RKO (cell line): ENCODE measurements at regions not wholly inside any gene's neighbourhood (a gene's known extent, or its start where the extent isn't known, plus 50 kb on each side); places are given as distances from the start of the nearest gene placed in this dataset.
"Not testable (repeated sequence)": the region's sequence is repeated elsewhere in the genome, so short reads cannot be mapped to it uniquely, and the experiment has no call there.

Source experiments
- DNase-seq: peaks from one replicate; pipeline ENCODE4 v3.0.0-alpha.2; 2016; ENCODE audit warnings: low spot score

- no peak for DNase-seq
Observed at GRCh38 chr4:53714236-53715140, 123.2 kb upstream of the LNX1 start.

GRCh38 chr4:53713767-53714166, 122.5 kb upstream of the LNX1 start:
- DNase-seq = no peak

DNA sequence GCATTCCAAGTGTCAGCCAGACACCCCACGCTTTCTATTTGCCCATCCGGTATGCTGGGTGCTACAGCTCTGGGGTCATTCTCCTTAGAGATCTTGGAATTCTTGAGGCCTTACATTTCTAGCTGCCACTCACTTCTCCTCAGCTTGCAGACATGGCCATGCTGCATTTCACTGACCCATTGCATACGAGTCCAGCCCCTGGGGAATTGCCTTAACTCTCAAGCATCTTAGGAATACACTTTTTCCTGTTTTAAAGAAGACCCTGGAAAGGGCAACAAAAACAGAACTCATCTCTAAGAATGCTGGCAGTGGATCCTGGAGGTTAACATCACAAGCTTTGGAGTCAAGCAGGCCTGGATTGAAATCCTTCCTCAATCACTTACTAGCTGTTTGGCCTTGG, 122.0 kb upstream of the LNX1 start:
- DNase-seq = no peak

DNA sequence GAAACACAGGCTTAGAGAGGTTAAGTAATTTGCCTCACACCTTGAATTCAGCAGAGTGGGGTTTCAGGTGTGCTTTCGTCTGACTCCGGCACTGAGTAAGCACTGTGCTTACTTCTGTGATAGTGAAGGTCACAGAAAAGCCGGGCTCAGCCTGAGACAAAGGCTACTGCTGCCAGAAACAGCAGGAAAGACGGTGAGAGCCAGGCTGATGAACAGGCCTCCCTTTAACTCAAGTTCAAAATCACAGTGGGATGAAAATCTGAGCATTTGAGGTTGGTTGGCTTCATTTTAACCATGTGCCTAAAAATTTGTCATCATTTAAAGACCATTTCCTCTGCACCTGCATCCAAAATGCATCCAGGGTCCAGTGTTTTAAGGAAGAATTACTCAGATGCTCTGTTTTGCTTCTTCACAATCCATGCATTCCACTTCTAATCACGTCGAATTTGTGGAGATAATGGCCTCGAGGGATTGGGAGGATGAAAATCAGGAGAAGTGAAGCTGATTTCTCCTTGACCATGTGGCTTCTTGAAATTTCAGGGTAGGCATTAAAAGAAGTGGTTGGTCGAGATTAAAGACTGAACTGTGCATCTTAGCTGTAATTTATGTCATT, 121.2 kb upstream of the LNX1 start:
- no peak for DNase-seq

GRCh38 chr4:53711926-53712325, 120.6 kb upstream of the LNX1 start:
- DNase-seq = no peak

- no peak for DNase-seq
Observed at GRCh38 chr4:53709693-53710092, 118.4 kb upstream of the LNX1 start.

DNA sequence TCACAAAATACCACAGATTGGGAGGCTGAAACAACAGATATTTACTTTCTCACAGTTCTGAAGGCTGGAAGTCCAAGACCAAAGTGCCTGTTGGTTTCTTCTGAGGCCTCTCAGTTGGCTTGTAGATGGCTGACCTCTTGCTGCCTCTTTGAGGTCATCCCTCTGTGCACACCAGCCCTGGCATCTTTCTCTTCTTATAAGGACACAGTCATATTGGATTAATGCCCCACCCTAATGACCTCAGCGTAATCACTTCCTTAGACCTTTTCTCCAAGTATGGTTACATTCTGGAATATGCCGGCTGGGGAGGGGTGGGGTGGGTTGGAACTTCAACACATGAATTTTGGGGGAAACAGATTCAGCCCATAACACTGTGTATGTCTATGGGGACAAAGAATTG, 116.2 kb upstream of the LNX1 start:
- no peak for DNase-seq

DNA sequence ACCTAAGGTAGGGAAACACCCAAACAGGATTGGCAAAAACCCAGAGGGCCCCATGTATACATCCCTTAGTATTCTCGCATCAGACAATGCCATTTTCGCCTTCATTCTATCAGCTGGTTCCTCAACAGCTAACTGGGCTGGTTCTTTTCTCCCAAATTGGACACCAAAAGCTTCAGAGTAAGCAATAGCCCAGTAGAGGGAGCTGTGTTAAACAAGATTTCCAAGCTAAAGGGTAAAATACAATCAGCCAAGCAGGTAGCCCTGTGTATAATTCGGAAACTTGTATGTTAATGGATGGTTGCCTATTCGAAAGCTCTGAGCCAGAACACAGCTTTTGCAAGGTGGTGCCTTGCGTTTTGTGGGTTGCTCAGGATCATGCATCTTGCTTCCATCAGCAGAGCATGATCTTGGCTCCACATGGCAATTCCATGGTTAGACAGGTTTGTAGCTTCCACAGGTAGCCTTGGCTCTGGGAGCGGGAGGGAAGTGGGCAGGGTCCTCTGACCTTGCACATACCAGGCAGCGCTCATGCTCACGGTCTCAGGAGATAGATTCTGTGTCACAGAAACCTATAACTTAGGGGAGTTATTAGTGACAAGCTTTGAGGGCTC, 115.2 kb upstream of the LNX1 start:
- peak; percentile 40 for DNase-seq

- no peak for DNase-seq
Observed at GRCh38 chr4:53705972-53706371, 114.7 kb upstream of the LNX1 start.

DNA sequence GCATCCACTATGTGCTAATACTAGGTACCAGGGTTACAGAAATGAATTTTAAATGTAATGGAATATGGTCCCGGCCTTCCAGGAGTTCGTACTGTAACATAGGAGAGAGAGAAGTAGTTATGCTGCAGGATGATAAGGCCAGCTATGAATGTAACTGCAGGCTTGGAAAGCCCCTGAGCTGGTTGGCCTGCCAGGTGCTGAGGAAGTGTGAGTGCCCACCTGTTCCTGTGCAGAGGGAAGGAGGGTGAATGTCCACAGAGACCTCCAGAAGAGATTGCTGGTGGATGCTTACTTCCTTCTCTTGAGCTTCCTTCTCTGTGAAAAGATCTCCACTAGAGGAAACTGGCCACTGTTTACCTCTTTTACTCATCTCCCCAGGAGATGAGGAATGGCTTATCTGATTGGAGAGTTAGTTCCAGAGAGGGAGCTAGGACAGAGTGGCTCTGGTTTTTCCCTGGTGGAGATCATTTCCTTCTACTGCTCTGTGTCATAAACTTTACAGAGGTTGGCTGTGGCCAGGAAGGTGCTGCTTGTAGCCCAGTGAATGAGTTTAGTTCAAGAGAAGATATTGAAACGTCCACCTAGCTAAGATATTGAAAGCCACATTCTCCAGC, 114.0 kb upstream of the LNX1 start:
- DNase-seq = no peak

GRCh38 chr4:53704329-53704728, 113.0 kb upstream of the LNX1 start:
- no peak for DNase-seq

DNA sequence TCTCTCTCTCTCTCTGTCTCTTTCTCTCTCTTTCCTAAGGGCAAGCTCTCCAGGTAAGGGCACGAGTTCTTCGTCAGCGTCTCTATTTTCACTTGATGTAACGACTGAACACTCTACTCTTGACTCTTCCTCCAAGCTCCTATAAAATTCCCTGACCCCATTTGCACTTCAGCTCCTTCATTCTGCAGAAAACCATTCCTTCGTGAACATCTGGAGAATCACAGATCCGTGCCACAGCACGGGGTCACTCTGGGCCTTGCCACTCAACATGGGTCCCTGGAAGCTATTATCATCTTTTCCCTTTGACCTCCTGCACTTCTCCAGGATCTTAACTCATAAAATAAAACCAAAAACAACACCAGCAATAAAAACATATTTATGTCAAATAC, 112.0 kb upstream of the LNX1 start:
- DNase-seq = no peak

DNA sequence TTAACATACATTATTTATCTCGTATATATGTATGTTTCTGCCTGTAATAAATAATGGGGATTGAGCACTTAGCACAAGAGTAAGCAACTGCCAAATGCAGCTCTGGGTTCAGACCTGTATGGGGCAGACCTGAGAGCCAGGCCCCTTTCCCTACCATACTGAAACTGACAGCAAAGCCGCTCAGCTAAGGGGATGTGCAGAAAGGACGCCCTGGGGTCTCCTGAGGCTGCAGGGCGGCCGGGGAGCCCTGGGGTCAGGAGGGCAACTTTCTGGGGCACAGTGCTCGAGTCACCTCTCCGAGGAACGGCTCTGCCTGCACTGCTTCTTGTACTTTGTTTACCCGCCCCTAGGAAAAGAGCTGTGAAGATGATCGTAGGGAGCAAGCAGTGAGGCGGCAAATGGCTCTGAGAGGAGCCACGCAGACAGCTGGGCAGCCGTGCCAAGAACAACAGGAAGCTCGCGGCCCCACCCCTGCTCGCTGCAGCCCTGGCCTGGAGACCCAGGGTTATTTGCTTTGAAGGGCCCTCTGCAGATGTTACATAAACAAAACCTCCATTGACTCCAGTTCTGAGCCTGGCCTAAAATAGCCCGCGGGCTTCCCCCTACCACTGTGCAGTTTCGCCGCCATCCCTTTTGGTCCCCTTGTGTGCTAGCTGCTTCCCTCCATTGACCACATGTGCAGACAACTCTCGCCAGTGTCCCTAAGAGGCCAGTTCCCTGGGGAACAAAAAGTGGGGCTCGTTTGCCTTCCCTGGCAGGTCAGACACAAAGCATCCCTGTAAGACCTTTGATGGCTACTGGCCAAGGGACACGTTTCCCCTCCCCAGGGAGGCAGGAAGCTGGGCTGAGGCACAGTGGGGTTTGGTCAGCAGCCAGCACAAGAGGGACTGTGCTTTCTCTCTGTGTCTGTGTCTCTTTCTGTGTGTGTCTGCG, 111.3 kb upstream of the LNX1 start:
- no peak for DNase-seq

DNA sequence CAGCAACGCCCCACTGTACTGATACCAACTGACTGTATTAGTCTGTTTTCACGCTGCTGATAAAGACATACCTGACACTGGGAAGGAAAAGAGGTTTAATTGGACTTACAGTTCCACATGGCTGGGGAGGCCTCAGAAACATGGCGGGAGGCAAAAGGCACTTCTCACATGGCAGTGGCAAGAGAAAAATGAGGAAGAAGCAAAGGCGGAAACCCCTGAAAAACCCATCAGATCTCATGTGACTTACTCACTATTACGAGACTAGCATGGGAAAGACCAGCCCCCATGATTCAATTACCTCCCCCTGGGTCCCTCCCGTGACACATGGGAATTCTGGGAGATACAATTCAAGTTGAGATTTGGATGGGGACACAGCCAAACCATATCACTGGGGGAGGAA, 110.0 kb upstream of the LNX1 start:
- DNase-seq = not testable (repeated sequence)

DNA sequence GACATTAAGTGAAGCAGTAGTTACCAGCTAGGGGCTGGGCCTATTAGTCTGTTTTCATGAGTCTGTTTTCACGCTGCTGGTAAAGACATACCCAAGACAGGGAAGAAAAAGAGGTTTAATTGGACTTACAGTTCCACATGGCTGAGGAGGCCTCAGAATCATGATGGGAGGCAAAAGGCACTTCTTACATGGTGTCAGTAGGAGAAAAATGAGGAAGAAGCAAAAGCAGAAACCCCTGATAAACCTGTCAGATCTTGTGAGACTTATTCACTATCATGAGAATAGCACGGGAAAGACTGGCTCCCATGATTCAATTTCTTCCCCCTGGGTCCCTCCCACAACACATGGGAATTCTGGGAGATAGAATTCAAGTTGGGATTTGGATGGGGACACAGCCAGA, 108.0 kb upstream of the LNX1 start:
- DNase-seq = not testable (repeated sequence)

GRCh38 chr4:53697016-53697685, 105.9 kb upstream of the LNX1 start:
- no peak for DNase-seq

GRCh38 chr4:53695540-53696463, 104.5 kb upstream of the LNX1 start:
- no peak for DNase-seq

DNA sequence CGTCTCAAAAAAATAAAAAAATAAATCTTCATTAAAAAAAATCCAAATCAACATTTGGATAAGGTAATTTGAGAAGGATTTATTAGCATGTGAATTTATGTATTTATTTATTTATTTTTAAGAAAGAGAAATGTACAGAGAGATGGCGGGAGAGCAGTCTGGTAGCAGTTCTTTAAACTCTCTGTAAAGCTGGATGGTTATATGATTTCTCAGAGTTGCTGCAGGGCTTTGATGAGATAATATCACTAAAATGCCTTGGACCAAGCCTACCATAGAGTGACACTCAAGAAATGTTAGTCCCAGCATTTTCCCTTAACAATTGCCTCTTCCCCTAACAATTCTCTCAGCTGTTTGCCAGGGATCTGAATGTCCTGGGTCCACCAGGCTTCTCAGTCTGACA, 103.4 kb upstream of the LNX1 start:
- DNase-seq = no peak

DNA sequence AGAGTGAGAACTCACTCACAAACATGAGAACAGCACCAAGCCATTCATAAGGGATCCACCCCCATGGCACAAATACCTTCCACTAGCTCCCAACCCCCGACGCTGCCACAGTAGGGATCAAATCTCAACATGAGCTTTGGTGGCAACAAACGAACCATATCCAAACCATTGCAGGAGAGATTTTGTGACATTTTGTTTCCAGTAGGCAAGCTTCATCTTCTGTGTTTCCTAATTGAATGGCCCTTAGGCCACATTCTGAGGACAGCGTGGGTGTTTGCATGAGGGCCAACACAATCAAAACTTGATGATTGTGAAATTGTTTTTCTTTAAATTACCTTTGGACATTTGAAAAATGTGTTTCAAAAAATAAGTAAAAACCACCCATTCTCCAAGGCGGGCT, 102.6 kb upstream of the LNX1 start:
- no peak for DNase-seq

DNA sequence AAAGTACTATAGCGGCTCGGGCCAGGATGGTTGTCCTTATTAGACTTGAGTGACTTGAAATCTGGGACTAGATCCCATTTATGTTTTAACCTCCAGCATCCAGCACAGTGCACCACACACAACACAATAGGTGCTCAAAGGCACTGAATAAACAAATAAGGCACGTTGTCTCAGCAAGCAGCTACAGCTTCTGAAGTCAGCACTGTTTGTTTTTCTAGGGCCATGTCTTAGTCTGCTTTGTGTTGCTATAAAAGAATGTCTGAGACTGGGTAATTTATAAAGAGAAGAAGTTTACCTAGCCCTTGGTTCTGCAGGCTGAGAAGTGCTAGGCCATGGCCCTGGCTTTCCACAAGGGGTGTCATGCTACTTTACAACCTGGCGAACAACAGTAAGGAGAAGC, 102.1 kb upstream of the LNX1 start:
- DNase-seq = no peak
